GM12874 (cell line): ENCODE measurements at regions not wholly inside any gene's neighbourhood (a gene's known extent, or its start where the extent isn't known, plus 50 kb on each side); places are given as distances from the start of the nearest gene placed in this dataset.

Source experiments
- CTCF ChIP-seq: IDR thresholded peaks from 2 replicates; pipeline ENCODE4 v1.5.1; 2011; ENCODE audit warnings: low read depth, mild to moderate bottlenecking, control low read depth, low read length, moderate library complexity; ENCODE audit not compliant: insufficient read depth

GRCh38 chr14:22203036-22203435 lies 386.0 kb downstream of the DAD1 start:
- TF ChIP-seq CTCF, result no peak

- no peak for TF ChIP-seq CTCF
Observed at GRCh38 chr14:22202313-22202712, 386.7 kb downstream of the DAD1 start.

GRCh38 chr14:22200977-22201605 lies 387.9 kb downstream of the DAD1 start:
- peak; percentile 68 for TF ChIP-seq CTCF

- TF ChIP-seq CTCF, result no peak
Observed at GRCh38 chr14:22194664-22195063, 394.4 kb downstream of the DAD1 start.

GRCh38 chr14:22190411-22191191 lies 398.4 kb downstream of the DAD1 start:
- TF ChIP-seq CTCF, result no peak

GRCh38 chr14:22189881-22190280 lies 399.1 kb downstream of the DAD1 start:
- no peak for TF ChIP-seq CTCF

GRCh38 chr14:22188318-22188717 lies 400.7 kb downstream of the DAD1 start:
- TF ChIP-seq CTCF, result no peak
